ENCODE measurements at regions not wholly inside any gene's neighbourhood (a gene's known extent, or its start where the extent isn't known, plus 50 kb on each side); places are given as distances from the start of the nearest gene placed in this dataset.
A peak's percentile ranks its signal among the peaks of the same experiment; 100 is the strongest.
"Not testable (repeated sequence)": the region's sequence is repeated elsewhere in the genome, so short reads cannot be mapped to it uniquely, and the experiment has no call there.

DNA sequence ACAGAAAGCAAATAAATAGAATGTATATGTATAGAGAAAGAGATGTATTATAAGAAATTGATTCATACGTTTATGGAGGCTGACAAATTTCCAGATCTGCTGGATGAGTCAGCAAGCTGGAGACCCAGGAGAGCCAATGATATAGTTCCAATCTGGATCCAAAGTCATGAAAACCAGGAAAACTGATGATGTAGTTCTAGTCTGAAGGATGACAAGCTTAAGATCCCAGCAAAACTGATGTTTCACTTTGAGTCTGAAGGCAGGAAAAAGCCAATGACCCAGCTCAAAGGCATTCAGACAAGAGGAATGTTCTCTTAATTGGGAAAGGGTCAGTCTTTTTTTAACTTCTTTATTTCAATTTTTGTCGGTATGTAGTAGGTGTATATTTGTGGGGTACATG, 102.6 kb downstream of the LHFPL1 start:
- peak; percentile 69 for DNase-seq

DNA sequence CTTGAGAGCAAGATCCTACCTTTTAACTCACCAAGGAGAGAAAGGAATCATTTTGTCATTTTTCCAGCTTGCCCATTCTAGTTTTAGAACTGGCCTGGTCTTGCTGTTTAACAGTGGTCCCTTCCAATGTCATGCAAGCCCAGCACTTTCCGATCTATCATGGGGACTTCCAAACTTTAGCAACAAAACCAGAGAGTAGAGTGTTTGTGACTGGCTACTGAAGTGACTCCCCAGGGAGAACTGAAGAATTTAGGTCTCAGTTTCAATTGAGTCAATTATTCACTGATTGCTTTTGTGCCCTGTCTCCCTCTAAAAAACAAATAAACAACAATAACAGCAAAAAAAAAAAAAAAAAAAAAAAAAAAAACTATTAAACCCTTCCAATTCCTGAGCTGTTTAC, 108.3 kb downstream of the LHFPL1 start:
- DNase-seq, result no peak

DNA sequence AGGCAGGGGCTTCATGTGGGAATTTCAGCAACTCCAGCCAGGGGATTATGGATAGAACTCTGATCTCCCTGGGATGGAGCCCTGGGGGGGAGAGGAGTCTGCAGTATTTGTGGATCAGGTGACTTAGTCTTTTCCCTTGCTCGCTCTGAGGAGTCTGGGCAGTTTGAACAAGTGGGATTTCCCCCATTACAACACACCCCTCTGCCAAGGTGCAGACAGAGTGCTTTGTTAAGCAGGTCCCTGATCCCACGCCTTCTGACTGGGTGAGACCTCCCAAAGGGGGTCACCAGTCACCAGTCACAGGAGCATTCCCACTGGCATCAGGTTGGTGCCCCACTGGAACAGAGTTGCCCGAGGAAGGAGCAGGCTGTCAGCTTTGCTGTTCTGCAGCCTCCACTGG, 123.9 kb downstream of the LHFPL1 start:
- DNase-seq, result no peak

DNA sequence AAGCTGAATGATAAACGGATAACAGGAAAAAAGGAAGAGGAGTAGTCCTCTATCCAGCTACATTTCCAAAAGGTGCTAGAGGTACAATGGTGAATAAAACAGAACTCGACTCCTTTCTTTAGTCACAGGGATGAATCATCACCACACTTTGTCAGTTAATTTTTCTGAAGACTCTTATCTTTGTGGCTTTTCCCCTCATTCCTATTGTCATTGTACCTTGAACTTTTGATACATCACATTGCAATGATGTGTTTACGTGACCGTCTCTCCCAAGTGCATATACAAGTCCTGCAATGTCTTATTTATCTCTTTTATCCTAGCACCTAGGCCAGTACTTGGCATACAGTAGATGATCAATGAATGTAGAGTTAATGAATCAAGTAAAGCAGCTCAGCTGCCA, 134.7 kb downstream of the LHFPL1 start:
- no peak for DNase-seq

DNA sequence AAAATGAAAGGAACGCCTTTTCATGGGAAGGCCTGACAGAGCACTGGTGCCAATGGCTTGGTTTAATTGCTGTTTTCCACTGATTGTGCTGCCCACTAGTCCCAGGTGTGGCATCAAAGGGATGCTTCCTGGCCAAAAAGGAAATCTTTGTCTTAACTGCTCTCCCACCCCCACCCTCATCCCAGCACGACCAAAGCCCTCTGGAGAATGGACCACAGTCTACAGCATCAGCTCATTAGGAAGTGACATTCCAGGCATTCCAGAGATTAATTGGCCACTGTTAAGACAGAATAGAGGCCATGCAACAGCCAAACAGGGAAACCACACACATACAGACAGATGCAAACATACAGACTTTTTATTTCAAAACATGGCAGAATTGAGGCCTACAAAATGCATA, 143.2 kb downstream of the LHFPL1 start:
- peak; percentile 15 for DNase-seq

DNA sequence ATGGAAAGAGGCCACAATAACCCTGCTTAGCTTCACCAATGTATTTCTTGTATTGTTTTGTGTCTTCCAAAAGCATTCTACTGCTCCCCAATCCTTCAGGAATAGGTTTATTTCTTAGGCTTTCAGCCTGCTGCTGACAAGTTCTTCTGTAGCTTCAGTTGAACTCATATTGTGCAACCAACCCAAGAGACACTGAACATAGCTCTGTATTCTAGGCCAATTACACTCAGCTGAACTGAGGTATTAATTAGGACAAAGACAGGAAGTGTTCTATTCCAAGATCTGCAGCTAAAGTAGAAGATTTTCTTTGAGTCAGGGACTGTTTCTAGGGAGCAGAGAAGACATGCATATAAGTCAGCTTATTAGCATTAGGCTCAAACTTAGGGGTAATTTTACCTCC, 151.8 kb downstream of the LHFPL1 start:
- no peak for DNase-seq

DNA sequence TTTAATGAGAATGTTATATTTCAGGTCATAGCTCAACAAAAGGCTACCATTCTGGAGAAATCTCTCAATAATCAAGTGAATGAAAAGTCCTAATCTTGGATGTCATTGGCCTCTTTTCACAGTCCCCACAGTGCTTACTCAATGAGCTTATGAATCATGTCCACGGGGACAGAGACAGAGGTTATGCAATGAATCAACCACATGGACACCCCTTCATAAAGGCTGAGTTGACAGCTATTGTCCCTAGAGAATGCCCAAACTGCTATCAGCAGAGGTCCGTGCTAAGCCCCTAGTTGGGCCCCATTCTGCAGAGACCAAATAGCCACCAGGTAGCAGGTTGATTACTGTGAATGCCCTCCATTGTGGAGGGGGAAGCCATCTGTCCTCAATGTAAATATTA, 158.1 kb downstream of the LHFPL1 start:
- no peak for DNase-seq

DNA sequence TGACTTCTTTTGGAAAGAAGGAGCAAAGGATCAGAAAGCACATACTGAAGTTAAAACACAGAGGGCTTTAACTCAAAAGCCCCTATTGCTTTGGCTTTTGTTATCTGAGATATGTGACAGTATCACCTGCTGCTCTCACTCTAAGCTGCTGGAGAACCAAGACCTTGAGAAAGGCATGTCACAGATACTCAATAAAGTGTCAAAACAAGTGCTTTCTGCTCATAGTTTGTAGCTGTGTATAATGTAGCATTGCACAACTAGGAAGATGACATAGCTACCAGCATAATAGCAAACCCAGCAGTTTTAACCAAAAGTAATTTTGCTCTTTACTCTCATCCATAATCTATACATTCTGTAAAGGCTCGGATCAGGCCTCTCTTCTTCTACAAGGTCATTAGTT, 159.6 kb downstream of the LHFPL1 start:
- no peak for DNase-seq

DNA sequence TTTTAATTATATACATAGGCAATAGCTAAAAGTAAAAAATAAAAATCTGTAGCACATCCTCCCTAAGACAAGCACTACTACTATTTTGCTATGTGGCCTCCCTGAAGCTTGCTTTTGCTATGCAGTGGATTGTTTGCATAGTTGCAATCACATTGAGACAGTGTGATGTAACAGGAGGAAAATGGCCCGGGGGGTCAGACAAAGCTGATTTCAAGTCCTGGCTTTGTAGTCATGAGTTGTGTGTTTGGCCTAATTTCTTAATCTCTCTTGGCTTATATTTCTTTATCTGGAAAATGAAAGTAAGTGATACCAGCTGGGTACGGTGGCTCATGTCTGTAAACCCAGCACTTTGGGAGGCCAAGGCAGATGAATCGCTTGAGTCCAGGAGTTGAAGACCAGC, 166.6 kb downstream of the LHFPL1 start:
- peak; percentile 38 for DNase-seq

DNA sequence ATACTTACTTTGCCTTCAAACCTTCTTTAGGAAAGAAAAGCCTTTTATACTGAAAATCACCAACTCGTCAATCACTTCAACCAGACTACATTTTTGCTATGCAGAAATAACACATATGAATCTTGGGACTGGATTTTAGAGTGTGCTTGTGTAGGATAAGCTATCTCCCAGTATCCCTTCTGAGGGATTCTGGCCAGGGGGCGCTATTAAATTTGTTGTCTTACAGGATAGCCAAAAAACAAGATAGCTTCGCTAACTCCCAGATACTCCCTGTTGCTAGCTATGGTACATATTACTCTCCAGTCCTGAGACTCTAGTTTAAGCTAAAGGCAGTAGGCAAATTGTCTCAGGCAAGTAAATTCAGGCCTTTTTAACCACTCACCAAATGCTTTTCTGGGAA, 167.2 kb downstream of the LHFPL1 start:
- DNase-seq, result no peak

DNA sequence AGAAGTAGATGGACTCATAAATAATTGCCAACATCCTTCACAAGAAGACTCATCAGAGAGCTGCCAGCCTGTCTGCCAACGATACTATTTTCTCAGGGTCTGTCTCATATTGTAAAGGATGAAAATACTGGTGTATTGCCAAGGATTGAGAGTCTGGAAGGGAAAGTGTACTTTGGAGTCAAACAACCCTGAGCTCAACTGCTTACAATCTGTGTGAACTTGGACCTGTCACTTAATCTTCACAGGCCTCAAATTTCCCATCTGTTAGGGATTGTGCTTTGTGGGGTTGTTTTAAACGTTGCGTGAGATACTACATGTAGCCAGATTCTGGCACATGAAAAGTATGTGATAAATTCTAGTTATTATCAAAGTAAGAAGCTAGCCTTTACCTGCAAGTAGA, 169.1 kb downstream of the LHFPL1 start:
- DNase-seq, result no peak

DNA sequence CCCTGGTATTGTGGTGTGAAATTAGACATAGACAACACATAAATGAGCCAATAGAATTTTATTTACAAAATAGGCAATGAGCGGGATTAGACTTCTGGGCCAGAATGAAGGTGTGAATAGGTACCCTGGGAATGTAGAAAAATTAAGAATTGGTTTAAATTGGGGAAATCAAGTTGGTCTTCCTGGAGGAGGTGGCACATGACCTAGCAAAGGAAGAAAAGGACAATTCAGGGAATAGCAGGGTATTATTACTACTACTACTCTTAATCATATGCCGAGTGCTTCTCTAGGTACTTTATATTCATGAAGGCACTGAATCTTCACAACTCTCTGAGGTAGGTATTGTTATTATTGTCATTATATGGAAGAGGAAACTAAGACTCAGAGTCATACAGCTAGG, 202.1 kb downstream of the LHFPL1 start:
- no peak for DNase-seq

DNA sequence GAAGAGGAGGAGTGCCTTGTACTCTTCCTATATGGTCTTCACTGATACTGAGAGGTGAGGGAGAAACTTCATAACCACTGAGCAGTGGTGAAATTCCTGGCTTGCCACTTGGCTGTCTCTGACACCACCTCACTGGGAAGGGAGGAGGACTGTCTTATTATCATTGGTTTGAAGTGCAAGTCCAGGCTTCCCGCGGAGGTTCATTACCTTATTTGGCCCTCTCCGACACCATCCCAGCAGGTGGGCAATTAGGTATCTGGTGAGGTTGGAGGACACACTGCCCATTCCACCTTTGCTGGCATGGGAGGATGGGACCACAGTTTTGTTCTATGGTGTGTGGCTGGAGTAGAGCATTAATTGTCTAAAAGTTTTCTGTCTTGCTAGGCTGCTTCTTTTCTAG, 206.1 kb downstream of the LHFPL1 start:
- DNase-seq, result no peak

DNA sequence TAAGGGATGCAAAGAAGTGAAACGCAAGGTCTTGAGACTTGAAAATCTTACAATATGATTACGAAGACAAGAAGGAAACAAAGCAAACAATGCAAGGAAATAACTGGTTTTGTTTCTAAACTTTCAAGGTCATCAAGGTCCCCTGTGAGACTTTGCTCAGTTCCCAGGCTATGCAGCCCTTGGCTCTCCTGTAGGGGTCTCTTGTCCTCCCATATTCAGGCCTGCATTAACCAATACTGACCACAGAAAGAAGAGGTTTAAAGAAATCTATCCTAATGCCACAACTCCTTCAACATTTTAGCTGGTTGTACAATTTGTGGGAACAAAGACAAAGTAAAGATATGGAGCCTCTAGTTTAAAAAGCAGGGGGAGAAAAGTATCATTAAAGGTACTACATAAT, 209.2 kb downstream of the LHFPL1 start:
- no peak for DNase-seq

DNA sequence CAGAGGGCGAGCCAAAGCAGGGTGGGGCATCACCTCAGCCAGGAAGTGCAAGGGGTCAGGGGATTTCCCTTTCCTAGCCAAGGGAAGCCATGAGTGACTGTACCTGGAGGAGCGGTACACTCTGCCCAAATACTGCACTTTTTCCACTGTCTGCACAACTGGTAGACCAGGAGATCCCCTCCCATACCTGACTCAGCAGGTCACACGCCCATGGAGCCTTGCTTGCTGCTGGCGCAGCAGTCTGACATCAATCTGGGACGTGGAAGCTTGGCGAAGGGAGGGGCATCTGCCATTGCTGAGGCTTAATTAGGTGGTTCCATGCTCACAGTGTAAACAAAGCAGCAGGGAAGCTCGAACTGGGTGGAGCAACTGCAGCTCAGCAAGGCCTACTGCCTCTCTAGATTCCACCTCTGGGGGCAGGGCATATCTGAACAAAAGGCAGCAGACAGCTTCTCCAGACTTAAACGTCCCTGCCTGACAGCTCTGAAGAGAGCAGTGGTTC, 217.7 kb downstream of the LHFPL1 start:
- not testable (repeated sequence) for DNase-seq

DNA sequence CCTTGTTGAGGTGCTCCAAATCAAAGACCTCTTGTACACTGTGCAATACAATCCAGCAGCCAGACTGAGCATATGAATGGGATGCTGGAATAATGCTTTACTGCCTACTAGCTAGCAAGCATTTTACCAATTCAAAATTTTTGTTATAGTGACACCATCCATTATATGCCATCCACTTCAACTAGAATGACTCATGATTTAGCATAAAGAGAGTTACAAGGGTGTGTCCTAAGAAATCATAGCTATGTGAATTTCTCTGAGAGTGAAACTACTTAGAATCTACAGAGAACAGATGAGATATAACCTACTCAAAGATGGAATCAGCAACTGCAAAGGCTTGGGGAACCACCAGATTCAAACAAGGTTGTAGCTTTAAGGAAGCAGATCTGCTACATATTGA, 221.9 kb downstream of the LHFPL1 start:
- DNase-seq, result no peak

DNA sequence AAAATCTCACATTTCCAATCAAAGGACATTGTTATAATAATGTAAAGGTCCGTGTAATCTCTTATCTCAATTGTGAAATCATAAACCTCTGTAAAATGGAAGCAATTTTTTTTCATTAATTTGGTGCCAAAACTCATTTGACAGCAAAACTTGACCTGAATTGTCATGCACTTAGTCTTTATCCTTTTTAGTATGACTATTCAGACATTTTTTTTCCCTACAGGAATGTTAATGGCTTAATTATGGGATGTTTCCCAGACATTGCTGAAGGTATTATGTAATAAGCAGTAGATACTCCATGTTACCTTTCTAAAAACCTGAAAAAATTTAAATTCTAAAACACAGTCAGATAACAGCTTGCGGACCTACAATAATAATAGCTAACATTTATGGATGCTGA, 228.9 kb downstream of the LHFPL1 start:
- DNase-seq, result peak; percentile 0

DNA sequence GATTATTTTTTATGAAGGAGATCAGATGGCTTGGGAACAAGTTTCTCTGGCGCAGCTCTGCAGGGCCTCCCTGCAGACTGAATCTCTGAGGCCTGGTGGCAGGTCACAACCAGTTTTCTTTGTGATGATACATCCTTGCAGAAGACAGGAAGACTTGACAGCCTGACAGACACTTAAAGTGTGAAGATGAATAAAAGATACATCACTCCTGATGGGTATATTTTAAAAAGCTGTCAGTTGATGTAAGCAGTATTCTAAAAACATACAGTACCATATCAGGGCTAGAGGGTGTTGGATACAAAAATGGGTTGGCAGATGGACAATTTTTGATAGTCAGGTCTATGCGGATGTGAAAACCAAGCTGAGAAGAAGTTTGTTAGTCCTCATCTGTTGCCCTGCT, 239.5 kb downstream of the LHFPL1 start:
- no peak for DNase-seq

DNA sequence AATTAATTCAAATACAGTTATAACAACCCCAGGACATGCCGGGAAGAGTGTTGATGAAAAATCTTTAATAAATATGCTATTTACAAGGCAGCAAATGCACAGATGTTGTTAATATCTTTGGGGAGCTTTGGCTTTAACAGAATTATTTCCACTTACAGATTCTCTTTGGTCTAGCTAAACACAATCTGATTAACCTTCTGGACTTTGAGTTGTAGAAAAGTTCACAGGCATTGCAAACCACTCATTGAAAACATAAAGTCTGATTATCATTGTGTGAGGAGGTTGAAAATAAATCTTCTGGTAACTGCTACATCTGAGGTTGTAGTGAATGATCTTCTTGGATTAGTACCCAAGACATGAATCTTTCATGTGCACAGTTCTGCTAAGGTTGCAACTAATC, 255.6 kb downstream of the LHFPL1 start:
- DNase-seq, result no peak

DNA sequence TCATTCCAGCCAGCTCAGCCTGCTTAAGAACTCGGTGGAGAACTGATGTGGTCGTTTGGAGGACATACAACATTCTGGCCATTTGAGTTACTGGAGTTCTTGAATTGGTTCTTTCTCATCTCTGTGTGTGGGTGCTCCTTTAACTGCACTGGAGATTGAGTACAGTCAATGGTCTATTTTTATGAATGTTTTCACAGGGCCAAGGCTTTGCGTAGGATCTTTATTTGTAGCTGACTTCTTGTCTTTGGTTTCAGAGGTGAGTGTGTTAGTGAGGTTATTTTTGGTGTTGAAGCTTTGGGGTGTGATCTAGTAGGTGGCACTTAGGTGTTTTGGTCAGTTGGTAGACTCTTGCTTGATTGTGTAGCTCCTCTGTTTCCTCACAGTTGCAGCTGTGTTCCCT, 288.4 kb downstream of the LHFPL1 start:
- no peak for DNase-seq

DNA sequence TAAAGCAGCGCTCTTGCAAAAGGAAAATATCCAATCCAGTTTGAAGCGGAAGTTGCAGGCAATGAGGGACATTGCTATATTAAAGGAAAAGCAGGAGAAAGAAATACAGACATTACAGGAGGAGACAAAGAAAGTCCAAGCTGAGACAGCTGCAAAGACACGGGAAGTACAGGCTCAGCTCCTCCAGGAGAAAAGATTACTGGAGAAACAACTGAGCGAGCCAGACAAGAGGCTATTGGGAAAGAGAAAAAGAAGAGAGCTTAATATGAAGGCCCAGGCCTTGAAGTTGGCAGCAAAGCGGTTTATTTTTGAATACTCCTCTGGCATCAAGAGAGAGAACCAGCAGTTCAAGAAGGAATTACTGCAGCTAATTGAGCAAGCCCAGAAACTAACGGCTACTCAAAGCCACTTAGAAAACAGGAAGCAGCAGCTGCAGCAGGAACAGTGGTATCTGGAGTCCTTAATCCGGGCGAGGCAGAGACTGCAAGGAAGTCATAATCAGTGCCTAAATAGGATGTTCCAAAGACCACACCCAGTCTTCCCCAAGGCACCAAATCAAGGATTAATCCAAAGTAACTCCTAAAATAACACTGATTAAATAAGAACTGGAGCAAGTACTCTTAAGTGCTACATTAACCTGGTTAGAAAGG, 298.0 kb downstream of the LHFPL1 start:
- DNase-seq, result not testable (repeated sequence)

DNA sequence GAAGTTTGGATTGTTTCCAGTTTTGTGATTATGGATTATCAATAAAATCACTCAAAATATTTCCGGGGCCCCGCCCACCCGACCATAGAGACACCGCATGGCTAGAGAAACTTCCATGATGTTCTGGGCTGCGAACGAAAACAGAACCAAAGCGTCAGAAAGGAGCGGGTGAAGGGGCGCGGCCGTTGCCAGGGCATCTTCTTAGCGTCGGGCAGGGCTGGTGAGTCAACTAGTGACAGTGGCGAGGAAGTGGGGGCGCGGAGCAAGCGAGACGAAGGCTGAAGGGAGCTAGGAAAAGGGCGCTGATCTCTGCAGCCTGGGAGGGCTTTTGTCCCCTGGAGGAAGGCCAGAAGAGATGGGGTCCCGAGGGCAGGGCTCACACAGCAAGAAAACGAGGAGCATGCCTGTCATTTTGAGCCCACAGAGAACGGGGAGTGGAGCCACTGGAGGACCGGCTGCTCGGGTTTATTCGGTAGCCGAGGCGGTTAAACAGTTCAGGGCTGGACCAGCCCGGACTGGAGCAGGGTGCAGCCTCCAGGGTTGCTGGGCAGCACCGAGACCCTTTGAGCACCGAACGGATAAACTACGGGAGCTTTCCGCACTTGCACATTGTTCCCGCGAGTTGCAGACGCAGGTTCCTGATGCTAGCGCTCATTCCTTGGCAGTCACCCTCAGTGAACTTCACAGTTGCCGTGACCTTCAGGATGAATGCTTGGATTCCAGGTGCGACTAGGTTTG, 298.1 kb upstream of the TRPC5 start:
- no peak for DNase-seq

DNA sequence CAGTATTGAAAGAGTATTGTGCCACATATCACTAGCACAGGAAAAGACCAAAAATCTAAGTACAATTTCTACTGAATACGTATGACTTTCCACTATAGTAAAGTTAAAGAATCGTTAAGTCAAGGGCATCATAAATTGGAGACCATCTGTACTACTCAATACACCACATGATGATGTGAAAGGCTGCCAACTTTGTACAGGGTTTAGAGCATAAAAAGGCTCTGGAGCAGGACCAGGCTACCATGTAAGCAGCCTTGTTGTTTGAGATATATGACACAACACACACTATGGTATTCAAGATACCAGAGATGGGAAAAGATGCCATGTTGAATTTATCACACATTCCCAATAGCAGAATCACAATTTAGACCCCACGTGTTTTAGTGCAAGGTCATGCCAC, 294.9 kb upstream of the TRPC5 start:
- no peak for DNase-seq

DNA sequence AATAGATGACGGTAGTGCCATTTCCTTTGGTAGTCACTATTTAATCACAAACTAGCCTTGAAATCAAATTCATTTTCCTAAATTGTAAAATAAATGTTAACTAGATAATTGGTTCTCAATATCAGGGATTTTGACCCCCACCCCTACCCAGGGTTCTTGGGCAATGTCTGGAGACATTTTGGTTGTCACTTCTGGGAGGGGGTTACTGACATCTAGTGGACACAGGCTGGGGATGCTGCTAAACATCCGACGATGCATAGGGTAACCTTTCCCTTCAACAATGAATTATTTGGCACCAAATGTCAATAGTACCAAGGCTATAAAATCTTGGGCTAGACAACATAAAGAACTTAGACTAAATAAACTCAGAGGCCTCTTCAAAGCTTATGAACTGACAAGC, 285.8 kb upstream of the TRPC5 start:
- DNase-seq, result no peak

DNA sequence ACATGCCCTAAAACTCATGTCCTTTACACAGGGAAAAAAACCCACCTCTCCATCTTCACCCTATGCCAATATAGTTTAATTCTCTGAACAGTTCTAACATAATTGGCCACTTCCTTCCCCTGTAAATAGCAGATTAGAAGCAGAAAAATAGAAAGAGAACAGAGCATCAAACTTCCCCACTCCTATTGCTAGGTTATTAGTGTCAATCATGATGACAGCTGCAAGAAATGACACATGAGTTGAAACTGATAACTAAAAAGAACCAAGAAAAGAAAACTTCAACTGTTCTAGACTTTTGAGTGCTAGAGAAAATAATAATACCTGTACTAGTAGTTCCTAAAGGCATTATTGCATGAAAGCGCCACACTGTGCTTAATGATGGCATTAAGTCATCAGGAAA, 284.5 kb upstream of the TRPC5 start:
- DNase-seq, result no peak
